Ectodermal cell (in vitro differentiated cells): ENCODE measurements at regions not wholly inside any gene's neighbourhood (a gene's known extent, or its start where the extent isn't known, plus 50 kb on each side); places are given as distances from the start of the nearest gene placed in this dataset.

Experiments
- H3K27ac ChIP-seq: 2 replicates; pipeline ENCODE4 v1.7.0; 2013; ENCODE audit warnings: mild to moderate bottlenecking, low read depth, low read length; ENCODE audit not compliant: insufficient read depth, poor library complexity, severe bottlenecking
- H3K27me3 ChIP-seq: 2 replicates; pipeline ENCODE4 v1.7.0; 2013; ENCODE audit warnings: mild to moderate bottlenecking, low read length; ENCODE audit not compliant: insufficient read depth, control insufficient read depth, poor library complexity, severe bottlenecking
- H3K36me3 ChIP-seq: one replicate; pipeline ENCODE4 v1.7.0; 2013; ENCODE audit warnings: low read length; ENCODE audit not compliant: control insufficient read depth, insufficient read depth
- H3K4me1 ChIP-seq: one replicate; pipeline ENCODE4 v1.7.0; 2013; ENCODE audit warnings: low read length; ENCODE audit not compliant: control insufficient read depth, insufficient read depth
- H3K4me3 ChIP-seq: 2 replicates; pipeline ENCODE4 v1.7.0; 2013; ENCODE audit warnings: low read depth, low read length, control low read depth; ENCODE audit not compliant: insufficient read depth
- H3K9me3 ChIP-seq: 2 replicates; pipeline ENCODE4 v1.7.0; 2013; ENCODE audit warnings: mild to moderate bottlenecking, low read length, moderate library complexity; ENCODE audit not compliant: control insufficient read depth
- WGBS, 2 experiments: methylation state at CpG; one replicate each; pipeline ENCODE4 v1.1.7; 2013; ENCODE audit warnings: missing lambda C conversion rate in 2 of 2; 5-methylcytosine and 5-hydroxymethylcytosine counted together

GRCh38 chr15:70293591-70294470 lies 196.1 kb upstream of the TLE3 start:
- H3K27me3 ChIP-seq, result no peaks in the 10 kb centered on the region
- no peaks in the 10 kb centered on the region for H3K9me3 ChIP-seq
- H3K36me3 ChIP-seq, result no peaks in the 10 kb centered on the region
- H3K27ac ChIP-seq, result no peak overlapping the region
- 92 to 93% methylated on average over 10 of the region's 10 CpGs for WGBS, 2 experiments
- no peak overlapping the region for H3K4me3 ChIP-seq
- no peaks in the 10 kb centered on the region for H3K4me1 ChIP-seq

GRCh38 chr15:70293138-70293537 lies 195.4 kb upstream of the TLE3 start:
- Histone ChIP-seq H3K27ac (no peak overlapping the region), H3K4me3 (no peak overlapping the region), H3K27me3 (no peaks in the 10 kb centered on the region), H3K36me3 (no peaks in the 10 kb centered on the region), H3K9me3 (no peaks in the 10 kb centered on the region), H3K4me1 (no peaks in the 10 kb centered on the region)
- WGBS, 2 experiments, result 88% methylated on average over 1 of the region's 1 CpG; no CpG with 5 or more reads in 1 of the 2 experiments

- WGBS, 2 experiments, result 95% methylated on average over 12 of the region's 12 CpGs
These were observed 194.5 kb upstream of the TLE3 start for GRCh38 chr15:70292076-70292760.

GRCh38 chr15:70291305-70292075 lies 193.8 kb upstream of the TLE3 start:
- H3K27ac ChIP-seq, result no peak overlapping the region
- no peaks in the 10 kb centered on the region for H3K4me1 ChIP-seq
- no peak overlapping the region for H3K4me3 ChIP-seq
- no peaks in the 10 kb centered on the region for H3K9me3 ChIP-seq
- WGBS, 2 experiments, result 94% methylated on average over 10 of the region's 10 CpGs
- no peaks in the 10 kb centered on the region for H3K36me3 ChIP-seq
- H3K27me3 ChIP-seq, result no peaks in the 10 kb centered on the region

More at GRCh38 chr15:70292076-70292760, 194.5 kb upstream of the TLE3 start:
- H3K36me3 ChIP-seq, result no peaks in the 10 kb centered on the region
- H3K4me3 ChIP-seq, result no peak overlapping the region
- no peaks in the 10 kb centered on the region for H3K4me1 ChIP-seq
- no peak overlapping the region for H3K27ac ChIP-seq
- H3K27me3 ChIP-seq, result no peaks in the 10 kb centered on the region
- no peaks in the 10 kb centered on the region for H3K9me3 ChIP-seq

- no peaks in the 10 kb centered on the region for H3K27me3 ChIP-seq
- no peaks in the 10 kb centered on the region for H3K9me3 ChIP-seq
- H3K4me1 ChIP-seq, result no peaks in the 10 kb centered on the region
- WGBS, 2 experiments, result 91 to 93% methylated on average over 6 of the region's 6 CpGs
- H3K27ac ChIP-seq, result no peak overlapping the region
- H3K4me3 ChIP-seq, result no peak overlapping the region
- H3K36me3 ChIP-seq, result no peaks in the 10 kb centered on the region
These were observed 193.0 kb upstream of the TLE3 start for GRCh38 chr15:70290708-70291107.

GRCh38 chr15:70289191-70289955 lies 191.7 kb upstream of the TLE3 start:
- Histone ChIP-seq H3K9me3 (no peaks in the 10 kb centered on the region), H3K27me3 (no peaks in the 10 kb centered on the region), H3K4me3 (no peak overlapping the region), H3K27ac (no peak overlapping the region), H3K4me1 (no peaks in the 10 kb centered on the region), H3K36me3 (no peaks in the 10 kb centered on the region)
- 60 to 61% methylated on average over 8 of the region's 8 CpGs for WGBS, 2 experiments

GRCh38 chr15:70286113-70286806 lies 188.5 kb upstream of the TLE3 start:
- Histone ChIP-seq H3K4me3 (no peak overlapping the region), H3K36me3 (no peaks in the 10 kb centered on the region), H3K9me3 (no peaks in the 10 kb centered on the region), H3K27ac (no peak overlapping the region), H3K27me3 (no peaks in the 10 kb centered on the region), H3K4me1 (no peaks in the 10 kb centered on the region)
- WGBS, 2 experiments, result 48 to 50% methylated on average over 5 of the region's 5 CpGs

GRCh38 chr15:70284438-70285214 lies 186.9 kb upstream of the TLE3 start:
- Histone ChIP-seq H3K36me3 (no peaks in the 10 kb centered on the region), H3K4me3 (no peak overlapping the region), H3K9me3 (no peaks in the 10 kb centered on the region), H3K27ac (no peak overlapping the region), H3K4me1 (no peaks in the 10 kb centered on the region), H3K27me3 (no peaks in the 10 kb centered on the region)
- 83 to 90% methylated on average over 9 of the region's 9 CpGs for WGBS, 2 experiments

- Histone ChIP-seq H3K27me3 (no peaks in the 10 kb centered on the region), H3K4me3 (no peak overlapping the region), H3K36me3 (no peaks in the 10 kb centered on the region), H3K9me3 (no peaks in the 10 kb centered on the region), H3K4me1 (no peaks in the 10 kb centered on the region), H3K27ac (no peak overlapping the region)
- WGBS, 2 experiments, result 90 to 96% methylated on average over 1 of the region's 1 CpG
These were observed 185.8 kb upstream of the TLE3 start for GRCh38 chr15:70283511-70283910.
